ENCODE measurements at regions not wholly inside any gene's neighbourhood (a gene's known extent, or its start where the extent isn't known, plus 50 kb on each side); places are given as distances from the start of the nearest gene placed in this dataset.
"Not testable (repeated sequence)": the region's sequence is repeated elsewhere in the genome, so short reads cannot be mapped to it uniquely, and the experiment has no call there.

GRCh38 chr2:58429014-58429875, 188.1 kb upstream of the FANCL start:
- H3K36me3 Mint-ChIP-seq, result no peaks in the 10 kb centered on the region
- ATAC-seq (no peak), DNase-seq (ENCODE audit: low spot score in 2 of 2) (no peak)
- H3K4me3 Mint-ChIP-seq, result peak overlapping the region; percentile 34
- peaks cover 5% of the 10 kb centered on the region for H3K4me1 Mint-ChIP-seq
- H3K9me3 Mint-ChIP-seq, result no peaks in the 10 kb centered on the region
- no peak overlapping the region for H3K27ac Mint-ChIP-seq

DNA sequence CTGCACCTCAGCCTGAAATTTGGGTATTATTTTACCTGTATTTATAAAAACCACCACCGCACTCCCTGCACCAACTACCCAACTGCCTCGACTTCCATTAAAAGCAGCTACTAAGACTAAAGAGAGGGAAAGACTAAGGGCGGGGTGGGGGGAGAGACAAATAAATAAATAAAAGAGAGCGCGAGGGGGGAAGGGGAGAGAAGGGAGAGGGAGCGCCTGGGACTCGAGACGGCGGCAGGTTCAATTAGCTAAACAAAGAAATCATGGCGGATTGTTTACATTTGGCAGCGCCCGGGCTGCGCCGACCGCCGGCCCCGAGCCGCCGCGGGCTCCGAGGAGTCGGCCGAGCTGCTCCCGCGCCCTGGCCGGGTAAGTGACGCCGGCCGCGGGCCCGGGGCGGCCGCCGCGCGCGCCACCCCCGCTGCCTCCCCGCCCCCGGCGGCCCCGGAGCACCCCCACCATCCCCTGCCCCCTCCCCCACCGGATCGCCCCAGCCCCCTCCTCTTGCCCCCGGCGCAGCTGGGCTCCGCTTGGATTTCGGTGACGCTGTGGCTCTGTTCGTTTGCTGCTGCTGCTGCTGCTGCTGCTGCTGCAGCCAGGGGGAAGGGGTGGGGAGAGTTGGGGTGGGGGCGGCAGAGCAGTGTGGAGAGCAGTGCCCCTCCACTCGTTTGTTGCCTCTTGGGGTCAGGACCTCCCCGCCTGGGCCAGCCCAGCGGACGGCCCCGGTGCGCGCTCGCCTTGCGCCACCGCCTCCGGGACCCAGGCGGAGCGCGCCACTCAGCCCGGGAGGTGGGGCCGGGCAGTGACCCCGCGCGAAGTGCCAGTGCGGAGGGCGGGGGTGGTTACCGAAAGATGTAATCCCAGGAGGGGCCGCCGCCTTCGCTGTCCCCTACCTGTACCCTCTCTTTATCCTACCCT, 187.2 kb upstream of the FANCL start:
- peak; percentile 36 for ATAC-seq
- Mint-ChIP-seq H3K9me3 (no peaks in the 10 kb centered on the region), H3K4me3 (peak overlapping the region; percentile 50)

DNA sequence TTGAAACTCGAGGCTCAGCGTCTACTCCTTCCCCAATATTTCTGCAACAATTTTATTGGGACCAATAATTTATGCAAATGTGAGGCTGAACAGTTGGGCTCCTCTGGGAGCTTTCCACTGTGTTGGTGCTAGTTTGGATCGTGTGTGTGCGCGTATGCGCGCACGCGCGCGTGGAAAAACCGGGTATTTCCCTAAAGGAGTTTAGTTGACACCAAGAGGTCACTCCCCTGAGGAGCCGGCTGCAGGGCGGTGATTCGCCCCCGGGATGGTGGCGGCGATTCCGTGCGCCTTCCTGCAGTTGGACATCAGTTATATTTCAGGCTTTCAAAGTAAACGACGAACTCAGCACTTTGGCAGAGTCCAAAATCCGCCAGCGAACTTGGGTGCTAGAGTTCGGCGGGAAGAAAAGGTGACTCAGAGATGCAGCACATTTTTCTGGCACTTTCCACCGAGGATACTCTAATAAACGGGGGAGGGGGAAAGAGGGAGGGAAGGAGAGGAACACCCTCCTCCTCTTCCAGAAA, 186.5 kb upstream of the FANCL start:
- Mint-ChIP-seq H3K4me1 (peaks cover 5% of the 10 kb centered on the region), H3K27ac (no peak overlapping the region), H3K36me3 (no peaks in the 10 kb centered on the region), H3K4me3 (peak overlapping the region; percentile 50), H3K9me3 (no peaks in the 10 kb centered on the region)
- DNase-seq (ENCODE audit: low spot score in 2 of 2), result no peak
- ATAC-seq, result no peak

More for the DNA sequence above, 187.2 kb upstream of the FANCL start:
- H3K4me1 Mint-ChIP-seq, result peaks cover 5% of the 10 kb centered on the region
- H3K36me3 Mint-ChIP-seq, result no peaks in the 10 kb centered on the region
- DNase-seq (ENCODE audit: low spot score in 2 of 2), result no peak
- no peak overlapping the region for H3K27ac Mint-ChIP-seq

GRCh38 chr2:58425368-58425767, 184.2 kb upstream of the FANCL start:
- no peak overlapping the region for H3K27ac Mint-ChIP-seq
- no peak for DNase-seq (ENCODE audit: low spot score in 2 of 2)
- ATAC-seq, result no peak
- no peaks in the 10 kb centered on the region for H3K9me3 Mint-ChIP-seq
- H3K4me1 Mint-ChIP-seq, result peaks cover 5% of the 10 kb centered on the region
- H3K4me3 Mint-ChIP-seq, result no peak overlapping the region
- H3K36me3 Mint-ChIP-seq, result no peaks in the 10 kb centered on the region

DNA sequence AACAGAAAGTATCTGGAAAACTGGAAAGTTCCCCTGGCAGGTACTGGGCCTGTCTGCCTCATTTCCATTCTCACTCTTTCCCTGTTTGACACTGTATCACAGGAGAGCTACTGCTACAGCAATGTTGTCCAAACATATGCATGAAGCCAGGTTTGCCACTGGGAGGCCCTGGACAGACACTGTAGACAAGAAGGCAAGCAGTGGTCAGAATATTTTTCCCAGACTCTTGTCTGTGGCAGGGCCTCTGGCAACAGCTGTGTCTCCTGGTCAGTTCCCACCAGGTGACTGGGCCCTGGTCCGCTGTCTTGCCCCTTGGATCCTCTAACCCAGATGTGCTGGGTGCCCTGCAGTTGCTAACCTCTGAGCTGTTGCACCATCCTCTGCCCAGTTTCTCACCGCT, 178.9 kb upstream of the FANCL start:
- no peaks in the 10 kb centered on the region for H3K4me1 Mint-ChIP-seq
- H3K4me3 Mint-ChIP-seq, result no peak overlapping the region
- no peaks in the 10 kb centered on the region for H3K36me3 Mint-ChIP-seq
- H3K9me3 Mint-ChIP-seq, result no peaks in the 10 kb centered on the region
- no peak overlapping the region for H3K27ac Mint-ChIP-seq
- DNase-seq (ENCODE audit: low spot score in 2 of 2) (no peak), ATAC-seq (no peak)

GRCh38 chr2:58416696-58417095, 175.6 kb upstream of the FANCL start:
- Mint-ChIP-seq H3K36me3 (no peaks in the 10 kb centered on the region), H3K4me1 (no peaks in the 10 kb centered on the region), H3K9me3 (no peaks in the 10 kb centered on the region), H3K27ac (no peak overlapping the region), H3K4me3 (no peak overlapping the region)
- ATAC-seq (no peak), DNase-seq (ENCODE audit: low spot score in 2 of 2) (no peak)

- no peak overlapping the region for H3K27ac Mint-ChIP-seq
- H3K36me3 Mint-ChIP-seq, result no peaks in the 10 kb centered on the region
- no peaks in the 10 kb centered on the region for H3K4me1 Mint-ChIP-seq
- ATAC-seq, result no peak
- H3K9me3 Mint-ChIP-seq, result no peaks in the 10 kb centered on the region
- DNase-seq (ENCODE audit: low spot score in 2 of 2), result no peak
- no peak overlapping the region for H3K4me3 Mint-ChIP-seq
Measured at GRCh38 chr2:58414506-58414905, 173.4 kb upstream of the FANCL start.

DNA sequence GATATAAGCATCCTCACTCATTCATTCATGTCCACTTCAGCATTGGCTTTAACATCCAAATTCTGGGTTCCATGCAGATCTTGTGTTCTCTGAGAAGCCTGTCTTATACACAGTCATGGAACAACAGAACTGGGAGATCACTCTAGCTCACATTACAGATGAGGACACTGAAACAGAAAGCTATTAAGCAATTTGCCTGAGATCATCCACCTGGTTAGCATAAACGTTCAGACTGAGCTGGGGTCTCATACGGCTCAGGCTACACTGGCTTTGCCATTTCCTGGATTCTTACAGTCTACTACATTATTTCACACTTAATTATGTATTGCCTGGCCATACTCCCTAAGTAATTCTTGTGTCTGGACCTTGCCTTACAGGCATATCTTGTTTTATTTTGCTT, 169.4 kb upstream of the FANCL start:
- Mint-ChIP-seq H3K27ac (no peak overlapping the region), H3K4me1 (no peaks in the 10 kb centered on the region), H3K36me3 (no peaks in the 10 kb centered on the region), H3K9me3 (no peaks in the 10 kb centered on the region), H3K4me3 (no peak overlapping the region)
- DNase-seq (ENCODE audit: low spot score in 2 of 2) (no peak), ATAC-seq (no peak)

- Mint-ChIP-seq H3K4me3 (no peak overlapping the region), H3K9me3 (no peaks in the 10 kb centered on the region), H3K36me3 (no peaks in the 10 kb centered on the region), H3K27ac (no peak overlapping the region), H3K4me1 (no peaks in the 10 kb centered on the region)
- ATAC-seq, result no peak
- no peak for DNase-seq (ENCODE audit: low spot score in 2 of 2)
Measured at GRCh38 chr2:58407487-58407886, 166.4 kb upstream of the FANCL start.

GRCh38 chr2:58405341-58405740, 164.2 kb upstream of the FANCL start:
- H3K27ac Mint-ChIP-seq, result no peak overlapping the region
- no peak for ATAC-seq
- H3K36me3 Mint-ChIP-seq, result no peaks in the 10 kb centered on the region

GRCh38 chr2:58401936-58402335, 160.8 kb upstream of the FANCL start:
- Mint-ChIP-seq H3K4me3 (no peak overlapping the region), H3K36me3 (no peaks in the 10 kb centered on the region), H3K9me3 (no peaks in the 10 kb centered on the region), H3K4me1 (no peaks in the 10 kb centered on the region), H3K27ac (no peak overlapping the region)
- ATAC-seq, result no peak
- no peak for DNase-seq (ENCODE audit: low spot score in 2 of 2)

More at GRCh38 chr2:58405341-58405740, 164.2 kb upstream of the FANCL start:
- Mint-ChIP-seq H3K4me3 (no peak overlapping the region), H3K4me1 (no peaks in the 10 kb centered on the region), H3K9me3 (no peaks in the 10 kb centered on the region)
- no peak for DNase-seq (ENCODE audit: low spot score in 2 of 2)

DNA sequence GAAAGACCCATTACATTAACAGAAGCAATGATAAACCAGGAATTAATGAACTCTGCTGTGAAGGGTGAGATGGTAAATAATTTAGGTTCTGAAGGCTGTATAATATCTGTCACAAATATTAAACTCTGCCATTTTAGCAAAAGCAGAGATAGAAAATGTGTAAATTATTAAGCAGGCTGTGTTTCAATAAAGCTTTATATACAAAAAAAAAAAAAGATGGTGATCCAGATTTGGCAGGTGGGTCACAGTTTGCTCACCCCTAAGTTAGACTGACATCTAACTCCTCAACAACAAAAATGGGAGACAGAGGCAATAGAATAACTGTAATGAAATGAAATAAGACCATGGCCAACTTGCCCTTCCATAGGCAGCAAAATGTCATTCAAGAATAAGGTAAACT, 157.3 kb upstream of the FANCL start:
- Mint-ChIP-seq H3K4me3 (no peak overlapping the region), H3K27ac (no peak overlapping the region), H3K9me3 (no peaks in the 10 kb centered on the region), H3K36me3 (no peaks in the 10 kb centered on the region), H3K4me1 (no peaks in the 10 kb centered on the region)
- ATAC-seq (no peak), DNase-seq (ENCODE audit: low spot score in 2 of 2) (no peak)

DNA sequence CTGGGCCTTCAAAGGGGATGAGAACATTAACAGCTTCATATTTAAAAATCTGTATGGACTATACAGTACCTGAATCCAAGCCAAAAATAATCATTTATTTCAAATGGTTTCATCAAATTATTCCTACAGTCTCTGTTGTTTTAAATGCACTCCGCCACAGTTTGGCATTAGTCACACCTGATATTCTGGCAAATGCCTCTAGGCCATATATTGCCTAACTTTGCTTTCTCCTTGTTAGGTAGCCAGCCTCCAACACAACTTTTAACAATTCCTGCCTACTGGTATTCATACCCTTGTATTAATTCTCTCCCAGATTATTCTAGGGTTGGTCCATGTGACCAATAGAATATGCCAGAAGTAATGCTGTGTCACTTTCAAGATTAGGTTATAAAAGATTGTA, 146.6 kb upstream of the FANCL start:
- H3K36me3 Mint-ChIP-seq, result no peaks in the 10 kb centered on the region
- DNase-seq (ENCODE audit: low spot score in 2 of 2) (no peak), ATAC-seq (no peak)
- no peak overlapping the region for H3K27ac Mint-ChIP-seq
- no peaks in the 10 kb centered on the region for H3K9me3 Mint-ChIP-seq
- no peaks in the 10 kb centered on the region for H3K4me1 Mint-ChIP-seq
- H3K4me3 Mint-ChIP-seq, result no peak overlapping the region

- not testable (repeated sequence) for H3K4me3 Mint-ChIP-seq; H3K27ac Mint-ChIP-seq; DNase-seq (ENCODE audit: low spot score in 2 of 2); H3K9me3 Mint-ChIP-seq; H3K36me3 Mint-ChIP-seq; H3K4me1 Mint-ChIP-seq; ATAC-seq
Measured at GRCh38 chr2:58386904-58387303, 145.8 kb upstream of the FANCL start.

- no peak for ATAC-seq
- peaks cover 8% of the 10 kb centered on the region for H3K4me1 Mint-ChIP-seq
Measured at GRCh38 chr2:58378152-58378551, 137.0 kb upstream of the FANCL start.

More at GRCh38 chr2:58378152-58378551, 137.0 kb upstream of the FANCL start:
- no peak overlapping the region for H3K27ac Mint-ChIP-seq
- peaks cover 4% of the 10 kb centered on the region for H3K9me3 Mint-ChIP-seq
- no peaks in the 10 kb centered on the region for H3K36me3 Mint-ChIP-seq
- H3K4me3 Mint-ChIP-seq, result no peak overlapping the region
- no peak for DNase-seq (ENCODE audit: low spot score in 2 of 2)
